ENCODE measurements at regions not wholly inside any gene's neighbourhood (a gene's known extent, or its start where the extent isn't known, plus 50 kb on each side); places are given as distances from the start of the nearest gene placed in this dataset.

GRCh38 chr1:86296305-86297205 lies 99.6 kb downstream of the ODF2L start:
- TF ChIP-seq CTCF (IDR thresholded peaks at IDR 0.05) (no peak), POLR2A (IDR thresholded peaks at IDR 0.05) (no peak)

All from adrenal gland (tissue), 5 donors.